HG03469 (cell line): ENCODE measurements at regions not wholly inside any gene's neighbourhood (a gene's known extent, or its start where the extent isn't known, plus 50 kb on each side); places are given as distances from the start of the nearest gene placed in this dataset.

Experiments used
- ATAC-seq: cut with Tn5 transposase; IDR thresholded peaks from one replicate; pipeline ENCODE4 v1.9.1; 2021; ENCODE audit warnings: mild to moderate bottlenecking, moderate library complexity, moderate number of reproducible peaks; ENCODE audit not compliant: unreplicated experiment

DNA sequence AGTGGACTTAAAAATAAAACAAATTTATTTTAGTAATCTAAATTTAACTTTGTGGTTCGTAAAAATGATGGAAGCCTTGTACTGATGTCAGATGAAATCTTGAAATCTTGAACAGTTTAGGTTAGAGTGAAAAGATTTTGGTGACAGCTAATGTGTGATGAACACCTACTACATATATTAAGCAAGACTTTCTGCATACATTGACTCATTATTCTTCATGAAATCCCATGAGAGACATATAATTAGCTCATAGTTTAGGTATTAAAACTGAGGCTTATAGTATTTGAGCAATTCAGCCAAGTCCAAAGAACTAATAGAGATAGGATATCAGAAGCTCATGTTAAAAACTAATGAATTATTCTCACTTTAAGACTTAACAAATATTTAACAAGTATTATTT lies 66.9 kb upstream of the PCDH7 start:
- ATAC-seq, result no peak

DNA sequence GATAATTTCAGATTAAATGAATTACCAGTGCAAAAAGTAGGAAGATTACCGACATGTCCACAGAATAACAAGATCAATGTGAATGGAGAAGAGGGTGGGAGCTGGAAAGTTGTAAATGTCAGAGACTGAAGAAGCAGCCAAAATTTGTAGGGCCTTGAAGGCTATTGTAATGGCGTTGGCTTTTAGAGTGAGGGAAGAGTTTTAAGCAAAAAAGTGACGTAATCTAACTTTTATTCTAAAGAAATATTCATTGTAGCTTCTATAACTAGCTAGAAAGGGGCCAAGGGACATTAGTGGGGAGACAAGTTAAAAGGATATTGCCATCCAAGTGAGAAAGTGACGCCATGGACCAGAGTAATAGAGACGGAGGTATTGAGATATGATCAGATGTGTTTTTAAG lies 63.3 kb upstream of the PCDH7 start:
- ATAC-seq, result no peak

DNA sequence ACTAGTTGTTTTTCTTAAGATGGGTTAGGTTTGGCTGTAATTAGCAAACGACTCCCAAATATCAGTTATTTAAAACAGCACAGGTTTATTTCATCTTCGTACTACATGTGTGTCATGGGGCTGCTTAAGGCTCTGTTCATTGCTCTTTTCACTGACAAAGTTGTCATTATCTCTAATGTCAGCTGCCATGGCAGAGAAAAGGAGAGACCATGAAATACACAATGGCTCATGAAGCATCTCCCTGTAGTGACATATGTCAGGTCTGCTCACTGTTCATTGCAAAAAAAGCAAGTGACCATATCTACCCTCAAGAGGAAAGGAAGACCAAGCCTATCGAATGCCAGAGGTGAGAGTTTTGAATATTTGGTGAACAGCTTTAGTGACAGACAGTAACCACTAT lies 52.2 kb upstream of the PCDH7 start:
- no peak for ATAC-seq

DNA sequence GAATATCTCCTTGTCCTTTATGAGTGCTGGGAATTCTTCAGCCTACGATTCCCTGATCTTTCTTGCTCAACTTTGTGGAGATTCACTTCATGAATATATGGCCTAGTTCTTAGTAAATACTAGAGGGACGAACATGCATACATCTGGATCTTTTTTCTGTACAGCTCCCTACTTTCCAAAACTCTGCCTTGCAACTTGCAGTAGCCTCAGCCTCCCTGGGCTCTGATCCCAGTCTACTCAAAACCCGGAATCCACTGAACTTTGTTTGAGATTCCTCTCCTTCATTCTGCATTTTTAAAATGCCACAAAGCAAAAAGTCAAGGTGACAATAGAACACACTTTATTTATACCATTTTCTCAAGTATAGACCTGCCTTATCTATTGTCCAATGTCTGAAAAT lies 50.0 kb upstream of the PCDH7 start:
- ATAC-seq, result no peak
